WERI-Rb-1 (cell line): ENCODE measurements at regions not wholly inside any gene's neighbourhood (a gene's known extent, or its start where the extent isn't known, plus 50 kb on each side); places are given as distances from the start of the nearest gene placed in this dataset.

Experiments
- DNase-seq: peaks from one replicate; pipeline ENCODE4 v3.0.0-alpha.2; 2020
- H3K27ac ChIP-seq: fragments of 250-450 bp; sonication (Bioruptor Pico); 2 replicates; pipeline ENCODE4 v1.5.1; 2020; ENCODE audit warnings: mild to moderate bottlenecking, moderate library complexity
- H3K27me3 ChIP-seq: fragments of 250-450 bp; sonication (Bioruptor Pico); 2 replicates; pipeline ENCODE4 v1.5.1; 2021; ENCODE audit warnings: mild to moderate bottlenecking, low read depth, moderate library complexity; ENCODE audit not compliant: insufficient read depth, severe bottlenecking
- H3K36me3 ChIP-seq: fragments of 250-450 bp; sonication (Bioruptor Pico); 2 replicates; pipeline ENCODE4 v1.5.1; 2020; ENCODE audit warnings: mild to moderate bottlenecking, moderate library complexity
- H3K4me3 ChIP-seq: 2 replicates; pipeline ENCODE4 v1.5.1; 2011; ENCODE audit warnings: low read depth, mild to moderate bottlenecking, control low read depth, low read length
- H3K9me3 ChIP-seq: fragments of 250-450 bp; sonication (Bioruptor Pico); 2 replicates; pipeline ENCODE4 v1.5.1; 2021; ENCODE audit warnings: mild to moderate bottlenecking, moderate library complexity; ENCODE audit not compliant: severe bottlenecking
- TF ChIP-seq, protein P1 (sequence below): IDR thresholded peaks from 2 replicates; pipeline ENCODE4 v1.5.1; 2011; ENCODE audit warnings: low read depth, mild to moderate bottlenecking, control low read depth, inconsistent platforms, low read length

DNA sequence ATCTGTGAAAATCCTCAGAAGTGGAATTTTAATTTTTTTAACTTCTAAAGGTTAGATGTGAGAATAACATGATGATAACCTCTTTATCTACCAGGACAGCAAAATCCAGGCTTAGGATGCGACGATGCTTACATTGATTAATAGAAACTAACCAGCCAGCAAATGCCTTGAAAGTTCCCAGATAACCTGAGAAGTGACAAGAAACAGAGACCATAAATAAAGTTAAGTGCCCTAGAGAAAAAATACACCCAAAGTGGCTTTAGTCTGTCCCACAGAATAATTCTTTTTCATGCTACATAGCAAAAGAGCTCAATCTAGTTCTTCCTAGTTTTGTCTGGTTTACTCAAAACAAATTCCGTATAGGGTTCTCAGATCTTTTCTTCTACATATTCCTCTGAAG, 262.7 kb downstream of the WDR11 start:
- H3K4me3 ChIP-seq = no peak overlapping the region
- TF ChIP-seq, protein P1, sequence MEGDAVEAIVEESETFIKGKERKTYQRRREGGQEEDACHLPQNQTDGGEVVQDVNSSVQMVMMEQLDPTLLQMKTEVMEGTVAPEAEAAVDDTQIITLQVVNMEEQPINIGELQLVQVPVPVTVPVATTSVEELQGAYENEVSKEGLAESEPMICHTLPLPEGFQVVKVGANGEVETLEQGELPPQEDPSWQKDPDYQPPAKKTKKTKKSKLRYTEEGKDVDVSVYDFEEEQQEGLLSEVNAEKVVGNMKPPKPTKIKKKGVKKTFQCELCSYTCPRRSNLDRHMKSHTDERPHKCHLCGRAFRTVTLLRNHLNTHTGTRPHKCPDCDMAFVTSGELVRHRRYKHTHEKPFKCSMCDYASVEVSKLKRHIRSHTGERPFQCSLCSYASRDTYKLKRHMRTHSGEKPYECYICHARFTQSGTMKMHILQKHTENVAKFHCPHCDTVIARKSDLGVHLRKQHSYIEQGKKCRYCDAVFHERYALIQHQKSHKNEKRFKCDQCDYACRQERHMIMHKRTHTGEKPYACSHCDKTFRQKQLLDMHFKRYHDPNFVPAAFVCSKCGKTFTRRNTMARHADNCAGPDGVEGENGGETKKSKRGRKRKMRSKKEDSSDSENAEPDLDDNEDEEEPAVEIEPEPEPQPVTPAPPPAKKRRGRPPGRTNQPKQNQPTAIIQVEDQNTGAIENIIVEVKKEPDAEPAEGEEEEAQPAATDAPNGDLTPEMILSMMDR = no peak
- H3K36me3 ChIP-seq = no peaks in the 10 kb centered on the region
- DNase-seq = no peak
- no peak overlapping the region for H3K27ac ChIP-seq
- no peaks in the 10 kb centered on the region for H3K27me3 ChIP-seq
- H3K9me3 ChIP-seq = no peaks in the 10 kb centered on the region

DNA sequence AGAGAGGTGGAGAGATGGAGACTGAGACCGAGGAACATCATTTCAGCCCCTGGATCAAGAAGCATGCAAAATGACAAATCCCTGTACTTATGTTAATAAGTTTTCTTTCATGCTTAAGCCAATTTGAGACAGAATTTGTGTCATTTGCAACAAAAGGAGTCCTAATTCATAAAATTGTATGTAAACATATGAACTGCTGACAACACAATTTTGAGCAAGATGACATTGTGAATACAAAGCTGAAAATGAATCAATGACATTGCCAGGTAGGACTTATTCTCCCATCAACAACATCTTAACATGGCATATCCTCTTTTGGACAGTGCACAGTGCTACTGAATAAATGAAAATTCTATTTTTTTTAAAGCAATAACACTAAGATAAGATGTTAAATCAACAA, 264.0 kb downstream of the WDR11 start:
- DNase-seq = no peak
- Histone ChIP-seq H3K36me3 (no peaks in the 10 kb centered on the region), H3K27ac (no peak overlapping the region), H3K9me3 (no peaks in the 10 kb centered on the region), H3K4me3 (no peak overlapping the region), H3K27me3 (no peaks in the 10 kb centered on the region)
- TF ChIP-seq, protein P1 = no peak

DNA sequence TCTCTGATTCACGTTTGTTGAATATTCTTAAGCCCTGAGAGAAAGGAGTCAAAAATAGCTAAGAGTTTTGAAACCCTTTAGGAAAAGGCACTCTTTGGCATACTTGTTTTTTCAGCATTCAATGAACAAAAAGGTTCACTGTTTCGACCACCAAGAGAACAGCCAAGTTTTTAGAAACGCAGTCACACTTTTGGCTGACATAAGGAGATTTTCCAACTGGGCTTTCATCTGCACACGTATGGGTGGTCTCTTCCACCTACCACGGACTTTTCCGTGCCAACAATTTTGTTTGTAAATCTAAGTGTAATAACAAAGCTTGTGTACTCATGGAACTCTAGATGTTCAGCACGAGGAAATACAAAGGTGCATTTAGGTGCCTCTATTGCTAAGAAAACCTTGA, 270.3 kb downstream of the WDR11 start:
- H3K27ac ChIP-seq = no peak overlapping the region
- TF ChIP-seq, protein P1 = no peak
- no peaks in the 10 kb centered on the region for H3K27me3 ChIP-seq
- H3K9me3 ChIP-seq = peaks cover 3% of the 10 kb centered on the region
- no peaks in the 10 kb centered on the region for H3K36me3 ChIP-seq
- no peak overlapping the region for H3K4me3 ChIP-seq
- no peak for DNase-seq

DNA sequence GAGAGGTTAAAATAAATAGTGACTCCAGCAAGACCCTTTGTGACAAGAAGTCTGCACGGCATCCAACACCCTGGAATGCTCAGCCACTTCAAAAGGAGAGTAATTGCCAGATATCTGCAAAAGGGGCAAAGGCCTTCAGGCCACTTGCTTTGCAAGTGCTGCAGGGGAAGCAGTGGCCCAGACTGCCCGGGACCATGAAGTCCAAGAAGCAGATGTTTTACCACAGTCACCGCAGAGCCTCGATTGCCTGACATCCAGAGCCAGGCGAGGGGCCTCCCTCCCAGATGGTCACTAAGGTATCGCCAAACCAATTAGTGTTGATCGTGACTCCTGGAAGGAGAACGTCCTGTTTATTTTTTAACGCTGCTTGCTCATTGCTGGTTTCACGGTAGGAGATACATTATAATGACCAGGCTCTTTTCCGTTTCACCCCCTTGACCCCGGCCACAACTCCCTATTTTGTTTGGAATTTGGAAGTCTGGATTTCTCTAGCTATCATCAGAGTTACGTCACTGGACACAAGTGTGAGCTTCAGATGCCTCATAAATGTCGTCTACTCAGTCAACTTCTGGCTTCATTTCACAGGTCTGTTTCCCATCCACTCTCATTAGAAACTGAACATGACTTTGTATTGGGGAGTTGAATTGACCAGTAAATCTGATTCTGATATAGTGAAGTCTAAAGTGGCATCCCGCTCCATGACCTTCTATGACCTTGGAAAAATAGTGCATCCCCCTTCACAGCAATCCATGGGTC, 276.2 kb downstream of the WDR11 start:
- Histone ChIP-seq H3K4me3 (no peak overlapping the region), H3K27me3 (no peaks in the 10 kb centered on the region), H3K36me3 (no peaks in the 10 kb centered on the region), H3K9me3 (peaks cover 5% of the 10 kb centered on the region), H3K27ac (no peak overlapping the region)
- DNase-seq = no peak
- TF ChIP-seq, protein P1 = no peak

DNA sequence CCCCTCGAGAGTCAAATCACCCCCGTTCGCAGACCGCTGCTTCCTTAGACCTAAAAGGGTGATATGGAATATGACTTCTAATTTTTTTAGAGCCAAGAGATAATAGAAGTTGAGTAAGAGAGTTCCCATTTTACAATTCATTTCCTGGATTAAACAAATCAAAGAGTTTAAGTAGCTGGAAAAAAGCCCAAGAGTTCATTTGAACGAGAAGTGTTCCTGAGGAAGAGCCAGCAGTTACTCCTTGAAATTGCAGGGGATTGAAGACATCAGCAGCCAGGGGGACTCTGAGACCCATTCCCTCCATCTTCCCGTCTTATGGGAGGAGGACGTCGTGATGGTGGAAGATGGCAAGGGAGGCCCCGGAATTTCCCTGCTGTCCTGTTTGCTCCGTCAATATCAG, 277.0 kb downstream of the WDR11 start:
- DNase-seq = no peak
- TF ChIP-seq, protein P1 = no peak
- H3K4me3 ChIP-seq = no peak overlapping the region
- peaks cover 5% of the 10 kb centered on the region for H3K9me3 ChIP-seq
- no peaks in the 10 kb centered on the region for H3K27me3 ChIP-seq
- H3K36me3 ChIP-seq = no peaks in the 10 kb centered on the region
- no peak overlapping the region for H3K27ac ChIP-seq

DNA sequence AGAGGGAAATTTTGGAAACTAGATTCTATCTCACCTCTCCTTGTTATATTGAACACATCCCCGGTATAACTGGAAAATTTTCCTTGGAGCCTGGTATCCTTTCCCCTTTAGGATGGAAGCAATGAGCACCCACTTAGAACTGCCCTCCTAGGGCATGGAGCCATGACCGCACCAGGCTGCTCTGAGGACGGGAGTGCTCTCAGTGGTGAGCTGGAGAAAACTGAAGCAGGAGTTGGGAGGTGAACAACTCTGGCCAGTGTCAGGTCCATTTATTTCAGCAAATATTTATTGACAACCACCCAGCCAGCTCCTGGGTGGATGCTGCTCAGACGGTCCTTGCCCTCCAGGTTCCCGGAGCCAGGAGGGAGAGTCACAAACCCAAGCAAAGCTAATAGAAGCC, 278.1 kb downstream of the WDR11 start:
- Histone ChIP-seq H3K9me3 (peaks cover 2% of the 10 kb centered on the region), H3K36me3 (no peaks in the 10 kb centered on the region), H3K4me3 (no peak overlapping the region), H3K27ac (no peak overlapping the region), H3K27me3 (no peaks in the 10 kb centered on the region)
- TF ChIP-seq, protein P1 = no peak
- no peak for DNase-seq
